ENCODE measurements at regions not wholly inside any gene's neighbourhood (a gene's known extent, or its start where the extent isn't known, plus 50 kb on each side); places are given as distances from the start of the nearest gene placed in this dataset.

- TF ChIP-seq TAF1 (conservative IDR thresholded peaks at IDR 0.05), result no peak
- TF ChIP-seq RAD21 (IDR thresholded peaks at IDR 0.05), result no peak
- no peak for TF ChIP-seq FOXA1 (IDR thresholded peaks at IDR 0.05)
- TF ChIP-seq, protein P1, sequence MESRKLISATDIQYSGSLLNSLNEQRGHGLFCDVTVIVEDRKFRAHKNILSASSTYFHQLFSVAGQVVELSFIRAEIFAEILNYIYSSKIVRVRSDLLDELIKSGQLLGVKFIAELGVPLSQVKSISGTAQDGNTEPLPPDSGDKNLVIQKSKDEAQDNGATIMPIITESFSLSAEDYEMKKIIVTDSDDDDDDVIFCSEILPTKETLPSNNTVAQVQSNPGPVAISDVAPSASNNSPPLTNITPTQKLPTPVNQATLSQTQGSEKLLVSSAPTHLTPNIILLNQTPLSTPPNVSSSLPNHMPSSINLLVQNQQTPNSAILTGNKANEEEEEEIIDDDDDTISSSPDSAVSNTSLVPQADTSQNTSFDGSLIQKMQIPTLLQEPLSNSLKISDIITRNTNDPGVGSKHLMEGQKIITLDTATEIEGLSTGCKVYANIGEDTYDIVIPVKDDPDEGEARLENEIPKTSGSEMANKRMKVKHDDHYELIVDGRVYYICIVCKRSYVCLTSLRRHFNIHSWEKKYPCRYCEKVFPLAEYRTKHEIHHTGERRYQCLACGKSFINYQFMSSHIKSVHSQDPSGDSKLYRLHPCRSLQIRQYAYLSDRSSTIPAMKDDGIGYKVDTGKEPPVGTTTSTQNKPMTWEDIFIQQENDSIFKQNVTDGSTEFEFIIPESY (IDR thresholded peaks at IDR 0.05), result no peak
- TF ChIP-seq, protein P2, sequence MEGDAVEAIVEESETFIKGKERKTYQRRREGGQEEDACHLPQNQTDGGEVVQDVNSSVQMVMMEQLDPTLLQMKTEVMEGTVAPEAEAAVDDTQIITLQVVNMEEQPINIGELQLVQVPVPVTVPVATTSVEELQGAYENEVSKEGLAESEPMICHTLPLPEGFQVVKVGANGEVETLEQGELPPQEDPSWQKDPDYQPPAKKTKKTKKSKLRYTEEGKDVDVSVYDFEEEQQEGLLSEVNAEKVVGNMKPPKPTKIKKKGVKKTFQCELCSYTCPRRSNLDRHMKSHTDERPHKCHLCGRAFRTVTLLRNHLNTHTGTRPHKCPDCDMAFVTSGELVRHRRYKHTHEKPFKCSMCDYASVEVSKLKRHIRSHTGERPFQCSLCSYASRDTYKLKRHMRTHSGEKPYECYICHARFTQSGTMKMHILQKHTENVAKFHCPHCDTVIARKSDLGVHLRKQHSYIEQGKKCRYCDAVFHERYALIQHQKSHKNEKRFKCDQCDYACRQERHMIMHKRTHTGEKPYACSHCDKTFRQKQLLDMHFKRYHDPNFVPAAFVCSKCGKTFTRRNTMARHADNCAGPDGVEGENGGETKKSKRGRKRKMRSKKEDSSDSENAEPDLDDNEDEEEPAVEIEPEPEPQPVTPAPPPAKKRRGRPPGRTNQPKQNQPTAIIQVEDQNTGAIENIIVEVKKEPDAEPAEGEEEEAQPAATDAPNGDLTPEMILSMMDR (IDR thresholded peaks at IDR 0.05; ENCODE audit: low read depth, low read length, missing input control), result no peak
- TF ChIP-seq RXRA (IDR thresholded peaks at IDR 0.05), result no peak
- TF ChIP-seq FOXA2 (IDR thresholded peaks at IDR 0.05), result no peak
Measured at GRCh38 chr4:132860976-132861375, 288.1 kb upstream of the PCDH10 start.

GRCh38 chr4:132863619-132864018 is 285.5 kb upstream of the PCDH10 start:
- no peaks in the 10 kb centered on the region for H3K27me3 ChIP-seq (ENCODE audit: control insufficient read depth in 4 of 4, insufficient read depth in 4 of 4, low read length in 3 of 4)
- TF ChIP-seq TAF1 (conservative IDR thresholded peaks at IDR 0.05) (no peak), RAD21 (IDR thresholded peaks at IDR 0.05) (no peak), JUND (IDR thresholded peaks at IDR 0.05) (no peak), HNF4G (IDR thresholded peaks at IDR 0.05) (no peak), NR2F2 (IDR thresholded peaks at IDR 0.05) (no peak), EGR1 (IDR thresholded peaks at IDR 0.05; ENCODE audit: low read depth in 2 of 2) (no peak), HNF4A (conservative IDR thresholded peaks at IDR 0.05) (no peak), YY1 (IDR thresholded peaks at IDR 0.05) (no peak), RXRA (IDR thresholded peaks at IDR 0.05) (no peak), GABPA (IDR thresholded peaks at IDR 0.05 in 1 of 2, conservative IDR thresholded peaks at IDR 0.05 in 1 of 2) (no peak), MAX (IDR thresholded peaks at IDR 0.05) (no peak), REST (IDR thresholded peaks at IDR 0.05) (no peak), SP1 (IDR thresholded peaks at IDR 0.05) (no peak), FOXA1 (IDR thresholded peaks at IDR 0.05) (no peak), FOXA2 (IDR thresholded peaks at IDR 0.05) (no peak)
- TF ChIP-seq, protein P2 (IDR thresholded peaks at IDR 0.05; ENCODE audit: low read depth, low read length, missing input control), result no peak
- TF ChIP-seq, protein P1 (IDR thresholded peaks at IDR 0.05), result no peak
- TF ChIP-seq, protein P3, sequence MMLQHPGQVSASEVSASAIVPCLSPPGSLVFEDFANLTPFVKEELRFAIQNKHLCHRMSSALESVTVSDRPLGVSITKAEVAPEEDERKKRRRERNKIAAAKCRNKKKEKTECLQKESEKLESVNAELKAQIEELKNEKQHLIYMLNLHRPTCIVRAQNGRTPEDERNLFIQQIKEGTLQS (IDR thresholded peaks at IDR 0.05), result no peak
- H3K36me3 ChIP-seq (ENCODE audit: control insufficient read depth in 4 of 4, insufficient read depth in 3 of 4, low read depth in 1 of 4, low read length in 3 of 4), result no peaks in the 10 kb centered on the region
- no peak overlapping the region for H3K9ac ChIP-seq (ENCODE audit: low read depth in 1 of 2, low read length in 2 of 2)
- no peak for DNase-seq (ENCODE audit: low spot score)
- no peak overlapping the region for H3K27ac ChIP-seq (ENCODE audit: low read depth in 1 of 2, low read length in 2 of 2)
- 90% methylated on average over 1 of the region's 1 CpG for WGBS
- no peaks in the 10 kb centered on the region for H3K4me1 ChIP-seq (ENCODE audit: control insufficient read depth in 4 of 4, insufficient read depth in 4 of 4, low read length in 3 of 4)
- H3K4me3 ChIP-seq (ENCODE audit: low read depth in 1 of 3, low read length in 3 of 3), result no peak overlapping the region
- no peaks in the 10 kb centered on the region for H3K9me3 ChIP-seq (ENCODE audit: control insufficient read depth in 4 of 4, low read length in 3 of 4)

More at GRCh38 chr4:132860976-132861375, 288.1 kb upstream of the PCDH10 start:
- Histone ChIP-seq H3K4me3 (ENCODE audit: low read depth in 1 of 3, low read length in 3 of 3) (no peak overlapping the region), H3K9me3 (ENCODE audit: control insufficient read depth in 4 of 4, low read length in 3 of 4) (no peaks in the 10 kb centered on the region), H3K27ac (ENCODE audit: low read depth in 1 of 2, low read length in 2 of 2) (no peak overlapping the region), H3K9ac (ENCODE audit: low read depth in 1 of 2, low read length in 2 of 2) (no peak overlapping the region), H3K4me1 (ENCODE audit: control insufficient read depth in 4 of 4, insufficient read depth in 4 of 4, low read length in 3 of 4) (no peaks in the 10 kb centered on the region), H3K27me3 (ENCODE audit: control insufficient read depth in 4 of 4, insufficient read depth in 4 of 4, low read length in 3 of 4) (no peaks in the 10 kb centered on the region), H3K36me3 (ENCODE audit: control insufficient read depth in 4 of 4, insufficient read depth in 3 of 4, low read depth in 1 of 4, low read length in 3 of 4) (no peaks in the 10 kb centered on the region)
- DNase-seq (ENCODE audit: low spot score), result no peak

Measured in liver (tissue), 8 donors.